ENCODE measurements at regions not wholly inside any gene's neighbourhood (a gene's known extent, or its start where the extent isn't known, plus 50 kb on each side); places are given as distances from the start of the nearest gene placed in this dataset.

DNA sequence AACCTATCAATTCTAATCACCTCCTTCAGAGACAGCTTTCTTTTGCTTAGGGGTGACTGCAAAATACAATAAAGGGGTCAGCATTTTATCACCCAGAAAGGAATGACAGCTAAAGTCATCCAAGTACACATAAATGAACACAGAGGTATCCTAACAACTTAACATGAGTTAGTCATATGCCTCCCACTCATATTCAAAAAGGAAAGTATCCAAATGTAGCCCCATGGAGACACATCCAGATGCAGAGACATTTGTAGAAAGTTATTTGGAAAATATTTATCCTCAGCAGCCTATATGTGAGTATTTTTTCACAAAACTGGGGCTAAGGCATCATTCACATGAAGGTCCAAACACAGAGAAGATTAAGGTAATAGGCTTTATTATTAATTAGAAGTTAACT, 1579.7 kb upstream of the SLC39A10 start:
- TF ChIP-seq, protein P1, sequence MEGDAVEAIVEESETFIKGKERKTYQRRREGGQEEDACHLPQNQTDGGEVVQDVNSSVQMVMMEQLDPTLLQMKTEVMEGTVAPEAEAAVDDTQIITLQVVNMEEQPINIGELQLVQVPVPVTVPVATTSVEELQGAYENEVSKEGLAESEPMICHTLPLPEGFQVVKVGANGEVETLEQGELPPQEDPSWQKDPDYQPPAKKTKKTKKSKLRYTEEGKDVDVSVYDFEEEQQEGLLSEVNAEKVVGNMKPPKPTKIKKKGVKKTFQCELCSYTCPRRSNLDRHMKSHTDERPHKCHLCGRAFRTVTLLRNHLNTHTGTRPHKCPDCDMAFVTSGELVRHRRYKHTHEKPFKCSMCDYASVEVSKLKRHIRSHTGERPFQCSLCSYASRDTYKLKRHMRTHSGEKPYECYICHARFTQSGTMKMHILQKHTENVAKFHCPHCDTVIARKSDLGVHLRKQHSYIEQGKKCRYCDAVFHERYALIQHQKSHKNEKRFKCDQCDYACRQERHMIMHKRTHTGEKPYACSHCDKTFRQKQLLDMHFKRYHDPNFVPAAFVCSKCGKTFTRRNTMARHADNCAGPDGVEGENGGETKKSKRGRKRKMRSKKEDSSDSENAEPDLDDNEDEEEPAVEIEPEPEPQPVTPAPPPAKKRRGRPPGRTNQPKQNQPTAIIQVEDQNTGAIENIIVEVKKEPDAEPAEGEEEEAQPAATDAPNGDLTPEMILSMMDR (IDR thresholded peaks at IDR 0.05; ENCODE audit: control extremely low read depth in 1 of 3, insufficient read depth in 1 of 3, low read depth in 1 of 3, low read length in 3 of 3): no peak
- TF ChIP-seq SUZ12 (IDR thresholded peaks at IDR 0.05; ENCODE audit: low read length): no peak
- TF ChIP-seq EGR1 (IDR thresholded peaks at IDR 0.05; ENCODE audit: borderline replicate concordance, low read depth, low read length): no peak
- no peak for TF ChIP-seq GABPA (IDR thresholded peaks at IDR 0.05; ENCODE audit: borderline replicate concordance, insufficient read depth, low read length)
